Thymus (tissue), 11 donors: ENCODE measurements at regions not wholly inside any gene's neighbourhood (a gene's known extent, or its start where the extent isn't known, plus 50 kb on each side); places are given as distances from the start of the nearest gene placed in this dataset.

Source experiments
- DNase-seq, 9 donors: peaks; one replicate each; pipeline ENCODE4 v3.0.0-alpha.2; 2013; ENCODE audit warnings: low spot score in 9 of 9, low read depth in 6 of 9, missing footprints in 1 of 9
- H3K27ac ChIP-seq, 2 donors: one replicate each; pipeline ENCODE4 v1.5.1; 2013; ENCODE audit warnings: control low read depth in 1 of 2, low read depth in 1 of 2, low read length in 1 of 2, mild to moderate bottlenecking in 1 of 2, moderate library complexity in 1 of 2
- H3K27me3 ChIP-seq, 2 donors: one replicate each; pipeline ENCODE4 v1.5.1; 2013; ENCODE audit warnings: low read length in 1 of 2; ENCODE audit not compliant: control insufficient read depth in 2 of 2, insufficient read depth in 1 of 2
- H3K36me3 ChIP-seq, 2 donors: one replicate each; pipeline ENCODE4 v1.5.1; 2013; ENCODE audit warnings: low read length in 1 of 2, mild to moderate bottlenecking in 1 of 2, moderate library complexity in 1 of 2; ENCODE audit not compliant: control insufficient read depth in 2 of 2, insufficient read depth in 2 of 2
- H3K4me1 ChIP-seq, 2 donors: one replicate each; pipeline ENCODE4 v1.5.1; 2013; ENCODE audit warnings: low read length in 2 of 2; ENCODE audit not compliant: control insufficient read depth in 2 of 2, insufficient read depth in 2 of 2
- H3K4me3 ChIP-seq, 2 donors: one replicate each; pipeline ENCODE4 v1.5.1; 2013; ENCODE audit warnings: low read length in 2 of 2, control low read depth in 1 of 2, mild to moderate bottlenecking in 1 of 2
- H3K9me3 ChIP-seq, 2 donors: one replicate each; pipeline ENCODE4 v1.5.1; 2013; ENCODE audit warnings: low read length in 1 of 2, mild to moderate bottlenecking in 1 of 2; ENCODE audit not compliant: control insufficient read depth in 2 of 2, insufficient read depth in 1 of 2
- WGBS: extraction: QIAGEN DNeasy Blood & Tissue Kit; methylation state at CpG from one replicate; pipeline ENCODE4 v1.1.7; 2013; 5-methylcytosine and 5-hydroxymethylcytosine counted together
- donor health status: healthy.

- Histone ChIP-seq H3K27me3 (no peaks in the 10 kb centered on the region), H3K36me3 (no peaks in the 10 kb centered on the region), H3K4me1 (no peaks in the 10 kb centered on the region), H3K9me3 (no peaks in the 10 kb centered on the region), H3K27ac (no peak overlapping the region), H3K4me3 (no peak overlapping the region)
- DNase-seq, result no peak
- 95% methylated on average over 5 of the region's 5 CpGs for WGBS
Observed at GRCh38 chr16:17986991-17987390, 349.5 kb downstream of the NPIPA8 start.

- WGBS, result 94% methylated on average over 8 of the region's 8 CpGs
- Histone ChIP-seq H3K4me3 (no peak overlapping the region), H3K36me3 (no peaks in the 10 kb centered on the region), H3K27me3 (no peaks in the 10 kb centered on the region), H3K27ac (no peak overlapping the region), H3K4me1 (no peaks in the 10 kb centered on the region), H3K9me3 (no peaks in the 10 kb centered on the region)
- DNase-seq, result no peak
Observed at GRCh38 chr16:17984810-17985209, 351.7 kb downstream of the NPIPA8 start.

- WGBS, result 90% methylated on average over 10 of the region's 10 CpGs
- no peaks in the 10 kb centered on the region for H3K27me3 ChIP-seq
- no peak for DNase-seq
- no peak overlapping the region for H3K27ac ChIP-seq
- H3K4me3 ChIP-seq, result no peak overlapping the region
- no peaks in the 10 kb centered on the region for H3K36me3 ChIP-seq
- H3K4me1 ChIP-seq, result no peaks in the 10 kb centered on the region
- no peaks in the 10 kb centered on the region for H3K9me3 ChIP-seq
Observed at GRCh38 chr16:17983847-17984639, 352.5 kb downstream of the NPIPA8 start.

- Histone ChIP-seq H3K36me3 (no peaks in the 10 kb centered on the region), H3K4me3 (no peak overlapping the region), H3K4me1 (no peaks in the 10 kb centered on the region), H3K27ac (no peak overlapping the region), H3K27me3 (no peaks in the 10 kb centered on the region), H3K9me3 (no peaks in the 10 kb centered on the region)
- no peak for DNase-seq
- WGBS, result 90% methylated on average over 2 of the region's 2 CpGs
Observed at GRCh38 chr16:17983114-17983513, 353.4 kb downstream of the NPIPA8 start.

GRCh38 chr16:17977260-17977659 lies 359.3 kb downstream of the NPIPA8 start:
- WGBS, result 95% methylated on average over 6 of the region's 6 CpGs
- no peak for DNase-seq
- H3K4me1 ChIP-seq, result no peaks in the 10 kb centered on the region
- H3K36me3 ChIP-seq, result no peaks in the 10 kb centered on the region
- no peaks in the 10 kb centered on the region for H3K9me3 ChIP-seq
- no peak overlapping the region for H3K4me3 ChIP-seq
- no peak overlapping the region for H3K27ac ChIP-seq
- no peaks in the 10 kb centered on the region for H3K27me3 ChIP-seq

GRCh38 chr16:17972460-17972943 lies 364.0 kb downstream of the NPIPA8 start:
- WGBS, result 84% methylated on average over 15 of the region's 15 CpGs
- no peaks in the 10 kb centered on the region for H3K9me3 ChIP-seq
- no peak for DNase-seq
- H3K36me3 ChIP-seq, result no peaks in the 10 kb centered on the region
- H3K27ac ChIP-seq, result no peak overlapping the region
- H3K4me1 ChIP-seq, result no peaks in the 10 kb centered on the region
- H3K4me3 ChIP-seq, result no peak overlapping the region
- no peaks in the 10 kb centered on the region for H3K27me3 ChIP-seq

- H3K27ac ChIP-seq, result no peak overlapping the region
- DNase-seq, result no peak
- no peak overlapping the region for H3K4me3 ChIP-seq
- no peaks in the 10 kb centered on the region for H3K27me3 ChIP-seq
- no peaks in the 10 kb centered on the region for H3K36me3 ChIP-seq
- no peaks in the 10 kb centered on the region for H3K4me1 ChIP-seq
- H3K9me3 ChIP-seq, result no peaks in the 10 kb centered on the region
- 94% methylated on average over 4 of the region's 4 CpGs for WGBS
Observed at GRCh38 chr16:17970816-17971331, 365.7 kb downstream of the NPIPA8 start.

- WGBS, result 91% methylated on average over 5 of the region's 5 CpGs
- Histone ChIP-seq H3K4me1 (no peaks in the 10 kb centered on the region), H3K27me3 (no peaks in the 10 kb centered on the region), H3K9me3 (no peaks in the 10 kb centered on the region), H3K27ac (no peak overlapping the region), H3K36me3 (no peaks in the 10 kb centered on the region), H3K4me3 (no peak overlapping the region)
- no peak for DNase-seq
Observed at GRCh38 chr16:17970157-17970765, 366.3 kb downstream of the NPIPA8 start.

- Histone ChIP-seq H3K27me3 (no peaks in the 10 kb centered on the region), H3K36me3 (no peaks in the 10 kb centered on the region), H3K4me3 (no peak overlapping the region), H3K27ac (no peak overlapping the region), H3K9me3 (peaks cover 0 to 1% of the 10 kb centered on the region in 2 donors), H3K4me1 (no peaks in the 10 kb centered on the region)
- DNase-seq, result no peak
- WGBS, result 92% methylated on average over 10 of the region's 10 CpGs
Observed at GRCh38 chr16:17965133-17965900, 371.2 kb downstream of the NPIPA8 start.
